NCI-H69 (cell line): ENCODE measurements at regions not wholly inside any gene's neighbourhood (a gene's known extent, or its start where the extent isn't known, plus 50 kb on each side); places are given as distances from the start of the nearest gene placed in this dataset.

ENCODE experiments used
- DNase-seq: peaks from one replicate; lab custom pipeline; 2025; lab: John Stamatoyannopoulos, UW

DNA sequence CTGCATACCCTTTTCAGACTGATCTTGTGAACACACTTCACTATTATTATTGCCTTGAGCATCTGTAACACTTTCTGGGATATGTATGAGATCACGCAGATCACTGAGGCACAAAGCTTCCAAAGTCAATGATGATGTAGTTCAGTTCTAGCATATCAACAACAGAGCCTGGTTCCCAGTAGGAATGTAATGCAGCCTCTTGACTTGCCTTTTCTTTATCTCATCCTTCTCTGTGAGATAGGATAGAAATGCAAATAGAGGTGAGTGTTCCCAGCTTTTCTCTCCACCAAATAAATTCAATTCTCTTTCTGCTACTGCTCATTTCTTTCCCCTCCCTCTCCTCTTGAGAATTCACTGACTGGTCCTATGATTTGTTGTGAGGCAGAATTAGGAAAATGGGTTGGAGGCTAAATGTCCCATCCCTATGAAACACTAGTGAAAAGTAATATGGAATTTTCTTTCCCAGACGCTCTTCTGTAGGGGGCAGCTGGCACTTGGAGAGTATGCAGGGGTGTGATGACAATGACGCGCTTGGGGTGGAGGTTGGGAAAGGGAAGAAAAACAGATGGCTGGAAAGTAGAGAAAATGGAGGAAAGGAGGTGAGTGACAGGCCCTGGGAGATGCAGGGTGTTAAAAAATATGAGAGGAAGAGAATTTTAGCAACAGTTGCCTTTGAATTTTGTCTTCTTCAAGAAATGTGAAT, 96.0 kb upstream of the TMTC1 start:
- no peak for DNase-seq

DNA sequence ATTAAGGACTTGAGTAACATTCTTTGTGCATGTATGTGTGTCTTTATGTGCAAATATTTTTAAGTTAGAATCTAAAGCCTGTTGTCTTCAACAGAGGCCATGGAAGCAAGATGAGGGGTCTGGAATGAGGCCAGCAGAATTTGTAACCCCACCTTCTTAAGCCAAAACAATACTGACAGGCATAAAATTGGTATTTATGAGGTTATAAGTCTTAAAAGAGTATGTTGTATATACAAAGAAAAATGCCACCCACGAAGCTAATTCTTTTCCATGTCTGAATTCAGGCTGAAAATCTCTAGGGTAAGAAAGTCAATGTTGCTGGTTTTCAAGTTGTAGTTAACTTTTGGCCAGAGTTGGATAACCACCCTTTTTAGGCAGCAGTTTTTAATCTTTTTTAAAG, 86.2 kb upstream of the TMTC1 start:
- DNase-seq: no peak

DNA sequence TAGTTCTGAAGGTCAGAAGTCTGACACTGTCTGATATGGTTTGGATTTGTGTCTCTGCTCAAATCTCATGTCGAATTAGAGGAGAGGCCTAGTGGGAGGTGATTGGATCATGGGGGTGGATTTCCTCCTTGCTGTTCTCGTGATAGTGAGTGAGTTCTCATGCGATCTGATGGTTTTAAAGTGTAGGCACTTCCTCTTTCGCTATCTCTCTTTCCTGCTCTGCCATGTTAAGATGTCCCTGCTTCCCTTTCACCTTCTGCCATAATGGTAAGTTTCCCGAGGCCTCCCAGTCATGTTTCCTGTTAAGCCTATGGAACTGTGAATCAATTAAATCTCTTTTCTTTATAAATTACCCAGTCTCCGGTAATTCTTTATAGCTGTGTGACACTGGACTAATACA, 84.1 kb upstream of the TMTC1 start:
- no peak for DNase-seq

DNA sequence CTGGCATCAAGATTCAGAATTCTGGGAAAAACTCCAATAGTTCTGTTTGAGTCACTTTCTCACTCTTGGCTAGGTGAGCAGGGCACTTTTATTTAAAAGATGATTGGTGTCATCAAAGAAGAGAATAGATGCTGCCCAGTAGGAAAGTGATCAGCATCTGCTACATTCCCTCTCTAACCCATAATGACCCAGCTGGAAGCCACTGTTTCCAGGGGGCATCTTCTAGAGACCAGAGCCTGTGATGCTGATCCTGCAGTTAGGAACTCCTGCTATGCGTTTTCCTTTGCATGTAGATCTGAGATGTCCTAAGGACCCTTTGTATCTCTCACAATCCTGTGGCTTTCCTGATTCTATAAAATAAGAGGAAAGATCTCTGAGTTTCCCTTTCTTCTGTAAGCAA, 79.9 kb upstream of the TMTC1 start:
- DNase-seq: no peak

DNA sequence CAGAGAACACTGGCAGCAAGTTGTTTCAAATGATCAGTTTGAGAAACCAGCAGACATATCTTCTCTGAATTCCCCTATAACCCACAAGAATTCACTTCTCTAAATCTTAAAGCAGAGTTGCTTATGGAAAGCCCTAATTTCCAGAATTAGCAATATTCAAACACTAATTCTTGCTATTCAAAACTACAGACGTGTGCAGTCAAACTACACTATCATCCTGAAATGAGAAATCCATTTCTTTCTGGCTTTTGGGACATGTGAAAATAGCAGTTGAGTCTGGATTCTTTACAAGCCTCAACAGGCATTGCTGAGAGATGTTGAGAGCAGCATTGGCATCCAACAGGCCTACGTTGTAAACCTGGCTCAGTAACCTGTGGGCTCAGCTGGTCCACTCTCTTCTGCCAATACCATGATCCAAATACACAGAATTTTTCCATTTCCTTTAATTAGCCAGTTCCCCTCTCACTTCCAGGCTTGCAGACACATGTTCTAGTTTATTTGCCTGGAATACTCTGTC, 74.6 kb upstream of the TMTC1 start:
- DNase-seq: no peak

DNA sequence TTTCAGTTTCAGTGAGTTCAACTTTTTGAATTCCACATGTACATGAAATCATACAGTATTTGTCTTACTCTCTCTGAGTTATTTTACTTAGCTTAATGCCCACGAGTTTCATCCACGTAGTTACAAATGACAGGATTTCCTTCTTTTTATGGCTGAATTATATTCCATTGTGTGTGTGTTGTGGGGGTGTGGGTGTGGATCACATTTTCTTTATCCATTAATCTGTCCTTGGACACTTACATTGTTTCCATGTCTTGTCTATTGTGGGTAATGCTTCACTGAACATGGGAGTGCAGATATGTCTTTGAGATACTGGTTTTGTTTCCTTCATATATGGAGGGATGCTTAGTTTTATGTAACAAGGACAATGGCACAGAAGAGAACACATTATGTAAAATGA, 63.5 kb upstream of the TMTC1 start:
- no peak for DNase-seq

DNA sequence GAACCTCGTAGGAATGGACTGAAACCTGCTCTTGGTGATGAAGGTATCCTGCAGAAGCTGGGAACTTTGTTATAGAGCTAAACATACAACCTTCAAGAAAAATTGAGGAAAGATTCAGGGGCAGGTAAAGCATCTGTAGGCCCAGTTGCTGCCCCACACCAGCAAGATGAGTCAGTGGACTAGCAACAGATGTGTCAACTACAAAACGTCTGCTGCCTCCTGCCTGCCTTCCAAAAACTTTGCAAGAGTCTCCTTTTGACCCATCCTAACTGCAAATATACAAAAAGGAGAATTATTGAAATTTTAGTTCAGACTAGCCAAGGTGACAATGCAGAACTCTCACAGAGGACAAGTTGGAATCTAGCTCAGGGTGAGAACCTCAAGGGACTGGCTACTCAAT, 60.9 kb upstream of the TMTC1 start:
- DNase-seq: no peak

DNA sequence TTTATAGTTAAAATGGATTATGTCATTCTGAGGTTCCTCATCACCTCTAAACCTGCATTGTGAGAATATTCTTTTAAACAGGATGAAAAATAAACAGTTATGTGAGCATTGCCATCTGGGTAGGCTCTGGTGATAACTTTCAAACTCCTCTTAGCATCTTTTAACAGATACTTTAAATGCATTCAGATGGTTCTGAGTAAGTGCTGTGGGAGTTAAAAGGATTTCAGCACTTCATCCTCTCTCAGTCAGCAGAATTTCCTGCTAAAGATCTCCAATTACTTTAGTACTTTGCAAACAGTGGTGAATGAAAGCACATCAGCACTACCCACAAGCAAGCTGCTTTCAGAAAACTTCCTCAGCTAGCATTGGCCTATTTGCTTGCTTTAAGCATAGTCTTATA, 59.3 kb upstream of the TMTC1 start:
- DNase-seq: no peak

DNA sequence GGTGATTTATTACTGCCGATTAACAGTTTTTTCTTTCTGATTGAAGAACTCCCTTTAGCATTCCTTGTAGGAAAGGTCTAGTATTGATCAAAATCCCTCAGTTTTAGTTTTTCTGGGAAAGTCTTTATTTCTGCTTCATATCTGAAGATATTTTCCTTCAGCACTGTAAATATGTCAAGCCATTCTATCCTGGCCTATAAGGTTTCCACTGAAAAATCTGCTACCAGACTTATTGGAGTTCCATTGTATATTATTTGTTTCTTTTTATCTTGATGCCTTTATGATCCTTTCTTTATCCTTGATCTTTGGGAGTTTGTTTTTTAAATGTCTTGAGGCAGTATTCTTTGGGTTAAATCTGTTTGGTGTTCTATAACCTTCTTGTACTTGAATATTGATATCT, 55.0 kb upstream of the TMTC1 start:
- no peak for DNase-seq
